ENCODE measurements at regions not wholly inside any gene's neighbourhood (a gene's known extent, or its start where the extent isn't known, plus 50 kb on each side); places are given as distances from the start of the nearest gene placed in this dataset.
"Not testable (repeated sequence)": the region's sequence is repeated elsewhere in the genome, so short reads cannot be mapped to it uniquely, and the experiment has no call there.

- DNase-seq: no peak
Observed at GRCh38 chr5:53276825-53277224, 167.3 kb upstream of the MOCS2 start.

- DNase-seq: no peak
Observed at GRCh38 chr5:53277491-53277890, 167.9 kb upstream of the MOCS2 start.

DNA sequence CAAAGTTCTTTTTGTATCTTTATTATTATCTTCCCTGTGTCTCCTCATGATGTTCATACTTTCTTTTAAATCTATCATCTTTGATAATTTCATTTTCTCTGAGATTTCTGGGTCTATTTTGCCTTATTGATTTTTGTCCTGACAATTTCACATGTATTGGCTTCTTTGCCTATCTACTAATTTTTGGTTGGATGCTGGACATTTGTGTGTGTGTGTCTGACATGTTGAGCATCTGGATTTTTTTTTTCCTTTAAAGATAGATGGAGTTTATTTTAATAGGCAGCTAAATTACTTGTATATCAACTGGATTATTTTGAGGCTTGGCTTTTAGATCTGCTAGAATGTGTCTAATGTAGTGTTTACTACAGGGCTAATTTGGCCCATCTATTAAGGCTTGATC lies 178.0 kb upstream of the MOCS2 start:
- no peak for DNase-seq

DNA sequence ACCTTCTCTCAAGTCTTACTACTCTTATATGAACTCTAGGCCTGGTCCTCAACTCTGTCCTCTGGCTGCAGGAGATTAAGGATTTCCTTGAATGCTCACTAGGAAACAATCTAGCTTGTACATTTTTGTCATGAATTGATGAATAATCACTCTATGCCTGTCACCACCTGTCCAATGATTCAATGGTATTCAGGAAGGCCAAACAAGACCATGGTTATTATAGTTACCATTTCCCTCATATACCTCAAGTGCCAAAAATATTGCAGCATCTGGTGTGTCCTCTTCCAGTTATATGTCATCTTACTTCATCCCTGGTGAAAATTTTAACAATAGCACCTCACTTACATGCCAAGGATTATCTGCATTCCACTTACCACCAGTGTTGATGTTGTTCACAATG lies 179.0 kb upstream of the MOCS2 start:
- no peak for DNase-seq

GRCh38 chr5:53291047-53291446 lies 181.5 kb upstream of the MOCS2 start:
- no peak for DNase-seq

GRCh38 chr5:53291528-53291927 lies 182.0 kb upstream of the MOCS2 start:
- DNase-seq: no peak

- DNase-seq: no peak
Observed at GRCh38 chr5:53298841-53299240, 181.6 kb upstream of the FST start.

GRCh38 chr5:53302529-53302928 lies 177.9 kb upstream of the FST start:
- DNase-seq: no peak

GRCh38 chr5:53303105-53303504 lies 177.3 kb upstream of the FST start:
- no peak for DNase-seq

DNA sequence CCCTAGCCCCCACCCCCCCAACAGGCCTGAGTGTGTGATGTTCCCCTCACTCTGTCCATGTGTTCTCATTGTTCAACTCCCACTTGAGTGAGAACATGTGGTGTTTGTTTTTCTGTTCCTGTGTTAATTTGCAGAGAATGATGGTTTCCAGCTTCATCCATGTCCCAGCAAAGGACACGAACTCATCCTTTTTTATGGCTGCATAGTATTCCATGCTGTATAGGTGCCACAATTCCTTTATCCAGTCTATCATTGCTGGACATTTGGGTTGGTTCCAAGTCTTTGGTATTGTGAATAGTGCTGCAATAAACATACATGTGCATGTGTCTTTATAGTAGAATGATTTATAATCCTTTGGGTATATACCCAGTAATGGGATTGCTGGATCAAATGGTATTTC lies 175.1 kb upstream of the FST start:
- DNase-seq: not testable (repeated sequence)

DNA sequence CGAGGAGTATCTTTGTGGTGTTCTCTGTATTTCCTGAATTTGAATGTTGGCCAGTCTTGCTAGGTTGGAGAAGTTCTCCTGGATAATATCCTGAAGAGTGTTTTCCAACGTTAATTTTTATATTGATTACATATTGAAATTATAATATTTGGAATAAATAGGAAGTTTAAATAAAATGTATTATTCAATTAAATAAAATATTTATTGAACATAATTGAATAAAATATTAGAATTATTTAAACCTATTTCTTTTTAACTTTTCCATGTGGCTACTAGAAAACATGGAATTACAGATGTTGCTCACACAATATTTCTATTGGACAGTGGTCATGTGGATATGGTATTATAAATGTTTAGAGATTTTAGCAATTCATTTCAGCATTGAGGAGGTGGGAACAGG lies 170.8 kb upstream of the FST start:
- DNase-seq: no peak

DNA sequence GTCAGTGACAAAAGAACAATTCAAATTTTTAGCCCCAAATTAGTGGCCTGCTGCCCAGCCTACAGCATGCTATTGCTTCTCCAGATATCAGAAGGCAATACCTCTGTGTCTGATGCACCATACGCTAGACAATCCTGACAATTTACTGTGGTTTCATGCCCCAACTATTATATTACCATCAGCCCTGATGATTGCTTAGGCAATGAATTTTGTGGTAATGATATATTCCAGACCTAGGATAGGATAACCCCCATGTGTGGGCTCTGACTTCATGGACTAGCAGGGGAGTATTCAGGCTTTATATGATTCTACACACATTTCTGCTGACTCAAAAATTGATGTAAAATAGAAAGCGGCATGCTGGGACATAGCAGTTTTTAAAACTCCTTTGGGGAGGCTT lies 168.7 kb upstream of the FST start:
- DNase-seq: no peak

DNA sequence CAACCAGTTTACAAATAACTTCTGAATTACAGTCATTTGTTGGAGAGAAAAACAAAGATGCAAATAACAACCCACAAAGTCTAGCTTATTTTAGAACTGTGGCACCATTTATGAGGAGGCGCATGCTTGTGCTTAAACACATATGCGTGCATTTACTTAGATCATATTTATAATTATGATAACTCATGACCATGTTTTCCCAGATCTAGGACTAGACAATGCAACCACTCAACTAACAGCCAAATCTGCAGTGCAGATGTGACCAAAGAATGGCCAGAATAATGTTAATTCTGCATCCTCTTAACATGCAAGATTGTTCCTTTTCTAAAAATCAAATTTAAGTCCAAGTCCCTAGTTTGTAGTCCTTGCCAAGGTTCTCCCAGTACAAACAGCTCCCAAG lies 167.3 kb upstream of the FST start:
- DNase-seq: no peak

- no peak for DNase-seq
Observed at GRCh38 chr5:53318303-53318702, 162.1 kb upstream of the FST start.

DNA sequence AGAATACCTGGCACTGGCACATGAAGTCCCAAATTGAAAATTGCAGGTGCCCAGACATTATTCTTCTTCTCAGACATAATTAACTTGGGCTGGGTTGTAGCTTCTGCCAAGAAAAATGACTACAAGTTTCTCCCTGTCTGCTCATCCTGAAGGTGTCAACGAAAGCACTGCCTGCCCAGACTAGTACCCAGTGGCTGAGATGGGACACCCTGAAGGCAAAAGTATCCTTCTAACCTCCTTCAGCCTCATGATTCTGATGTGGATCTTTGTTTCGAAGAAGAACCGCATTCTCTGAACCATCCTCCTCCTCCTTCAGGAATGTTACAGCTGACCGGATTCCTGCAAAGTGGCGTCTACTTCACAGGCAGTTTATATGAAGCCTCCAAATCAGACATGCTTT lies 161.1 kb upstream of the FST start:
- no peak for DNase-seq

- DNase-seq: no peak
Observed at GRCh38 chr5:53321073-53321472, 159.4 kb upstream of the FST start.

DNA sequence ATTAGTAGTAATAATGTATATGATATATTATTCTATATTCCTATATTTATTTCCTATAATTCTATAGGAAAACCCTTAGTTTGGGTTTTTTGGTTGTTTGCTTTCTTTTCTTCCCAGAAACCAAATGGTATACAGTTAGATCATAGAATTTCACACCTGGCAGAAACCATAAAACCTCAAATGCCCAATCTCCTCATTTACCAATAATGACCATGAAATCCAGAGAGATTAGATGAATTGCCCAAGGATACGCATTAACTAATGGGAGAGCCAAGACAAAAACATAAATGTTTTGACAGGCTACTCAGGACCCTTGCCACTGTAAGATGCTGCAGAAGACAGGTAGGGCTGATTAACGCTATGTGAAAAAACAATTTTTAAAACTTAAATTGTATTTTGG lies 158.7 kb upstream of the FST start:
- DNase-seq: no peak

GRCh38 chr5:53322257-53322656 lies 158.2 kb upstream of the FST start:
- no peak for DNase-seq

GRCh38 chr5:53323511-53323910 lies 156.9 kb upstream of the FST start:
- DNase-seq: no peak

DNA sequence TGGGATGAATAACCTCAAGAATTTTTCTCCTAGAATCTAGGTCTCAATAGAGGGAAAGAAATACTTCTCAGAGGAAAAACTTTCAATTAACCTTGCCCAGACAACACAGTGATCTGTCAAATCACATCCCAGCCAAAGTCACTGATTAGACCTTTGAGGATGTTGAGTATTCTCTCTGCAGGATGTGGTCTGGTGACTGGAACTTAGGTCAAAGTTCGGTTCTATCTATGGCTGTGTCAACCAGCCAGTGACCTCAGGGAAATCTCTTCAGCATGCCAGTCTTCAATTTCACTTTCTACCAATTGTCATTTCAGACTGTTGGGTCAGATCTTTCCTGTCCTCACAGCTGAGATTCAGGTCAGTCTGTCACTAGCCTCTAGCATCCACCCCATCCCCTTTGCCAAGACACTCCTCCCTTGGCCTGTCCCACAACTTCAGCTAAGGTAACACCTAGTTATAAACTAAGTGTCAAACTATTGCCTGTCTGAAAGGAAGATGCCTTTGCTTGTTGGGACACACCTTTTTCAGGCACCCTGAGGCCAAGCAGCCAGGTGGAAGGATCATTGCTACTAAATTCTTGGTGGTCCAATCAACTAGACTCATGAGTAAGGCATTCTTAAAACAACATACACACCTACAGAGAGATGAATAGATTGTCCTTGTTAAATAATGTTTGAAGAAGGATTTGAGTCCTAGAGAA lies 156.3 kb upstream of the FST start:
- no peak for DNase-seq

DNA sequence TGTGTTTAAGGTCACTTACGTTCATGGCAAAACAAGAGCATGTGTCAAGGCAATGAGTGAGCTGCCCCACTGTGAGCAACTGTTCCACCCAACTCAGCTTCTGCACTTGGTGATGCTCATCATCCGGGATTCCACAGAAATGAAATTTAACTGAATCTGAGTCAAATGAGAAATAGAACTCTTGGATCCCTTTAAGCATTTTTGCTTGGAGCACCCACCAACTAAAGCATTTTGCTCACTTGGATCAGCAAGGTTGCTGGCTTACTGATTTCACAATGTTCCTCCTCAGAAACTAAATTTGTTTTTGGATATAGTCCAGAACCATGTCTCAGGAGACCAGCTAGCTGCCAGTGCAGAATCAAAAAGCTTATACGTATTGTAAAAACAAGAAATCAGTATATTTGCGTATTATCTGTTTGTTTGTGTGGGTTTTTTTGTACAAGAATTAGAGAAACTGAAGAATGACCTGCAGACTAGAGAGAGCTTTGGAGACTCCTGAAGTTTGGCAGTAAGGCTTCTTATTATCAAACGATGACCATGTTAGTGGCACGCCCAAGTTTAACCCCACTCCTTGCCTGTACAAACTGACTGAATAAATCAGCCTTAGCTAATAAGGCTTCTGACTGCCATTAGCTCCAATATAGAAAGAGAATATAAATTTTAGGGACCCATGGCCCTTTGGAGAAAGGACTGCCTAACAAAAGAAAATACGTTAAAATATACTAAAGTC lies 153.8 kb upstream of the FST start:
- no peak for DNase-seq

DNA sequence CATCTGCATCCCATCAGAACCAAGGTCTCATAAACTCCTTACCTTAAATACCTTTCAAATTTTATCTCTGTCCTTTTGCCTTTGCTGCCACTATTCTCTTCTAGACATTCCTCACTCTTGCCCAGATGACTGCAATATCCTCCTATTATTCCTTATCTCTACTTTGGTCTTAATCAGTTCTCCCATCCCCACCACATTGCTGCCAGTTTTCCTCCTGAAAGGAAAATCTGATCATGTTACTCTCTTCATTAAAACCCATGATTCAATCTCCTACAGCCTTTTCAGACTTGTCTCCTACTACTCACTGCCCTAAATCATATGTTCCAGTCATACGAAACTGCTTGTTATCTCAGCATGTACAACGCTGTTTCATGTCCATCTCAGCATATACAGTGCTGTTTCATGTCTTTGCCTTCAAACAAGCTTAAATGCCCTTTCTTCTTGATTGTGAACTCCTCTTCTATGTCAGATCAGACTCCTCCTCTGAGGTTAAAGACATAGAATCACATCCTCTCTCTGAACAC lies 152.6 kb upstream of the FST start:
- DNase-seq: no peak

GRCh38 chr5:53330491-53330890 lies 149.9 kb upstream of the FST start:
- no peak for DNase-seq

DNA sequence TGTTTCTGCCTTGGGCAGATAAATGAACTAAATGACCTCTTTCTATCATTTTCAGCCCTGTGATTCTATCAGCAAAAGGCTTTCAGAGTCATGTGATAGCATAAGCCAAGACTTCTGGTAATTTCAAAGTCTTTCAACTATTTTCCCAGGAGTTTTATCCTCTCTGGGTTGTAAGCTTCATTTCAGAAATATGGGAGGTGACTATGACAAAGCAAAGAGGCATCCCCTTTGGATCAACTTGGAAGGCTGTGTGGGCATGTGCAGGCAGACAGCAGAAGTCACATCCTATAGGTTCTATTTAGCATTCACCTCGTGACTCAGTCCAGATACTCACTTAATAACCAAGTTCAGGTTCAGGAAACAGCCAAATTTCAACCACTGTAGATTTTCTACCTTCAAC lies 149.0 kb upstream of the FST start:
- no peak for DNase-seq
